Ascending aorta (tissue), 2 donors: ENCODE measurements at regions not wholly inside any gene's neighbourhood (a gene's known extent, or its start where the extent isn't known, plus 50 kb on each side); places are given as distances from the start of the nearest gene placed in this dataset.

ENCODE experiments used
- DNase-seq, 2 donors: peaks; one replicate each; pipeline ENCODE4 v3.0.0-alpha.2; 2019; ENCODE audit warnings: low spot score in 2 of 2
- H3K27ac ChIP-seq, 2 donors: fragments of 200-600 bp; sonication (generic); one replicate each; pipeline ENCODE4 v1.5.1; 2016 to 2017; ENCODE audit warnings: mild to moderate bottlenecking in 1 of 2
- H3K27me3 ChIP-seq: fragments of 200-600 bp; sonication (generic); one replicate; pipeline ENCODE4 v1.5.1; 2017
- H3K36me3 ChIP-seq, 2 donors: fragments of 200-600 bp; sonication (generic); one replicate each; pipeline ENCODE4 v1.5.1; 2016
- H3K4me1 ChIP-seq, 2 donors: fragments of 200-600 bp; sonication (generic); one replicate each; pipeline ENCODE4 v1.5.1; 2016 to 2017; ENCODE audit warnings: mild to moderate bottlenecking in 1 of 2
- H3K4me3 ChIP-seq, 2 donors: fragments of 200-600 bp; sonication (generic); one replicate each; pipeline ENCODE4 v1.5.1; 2016 to 2017; ENCODE audit warnings: mild to moderate bottlenecking in 1 of 2
- H3K9me3 ChIP-seq, 2 donors: fragments of 200-600 bp; sonication (generic); one replicate each; pipeline ENCODE4 v1.5.1; 2016
- CTCF ChIP-seq, 3 experiments: fragments of 200-600 bp in 2 of 3; fragments of 450-650 bp in 1 of 3; sonication (generic) in 2 of 3; IDR thresholded peaks; one replicate each; pipeline ENCODE4 v1.5.1; 2016 to 2019; ENCODE audit warnings: antibody characterized with exemption in 3 of 3, mild to moderate bottlenecking in 1 of 3, moderate library complexity in 1 of 3
- intact Hi-C: fragments of 100-400 bp; cut with DNase I; formaldehyde crosslinking; loops from one replicate; pipeline ENCODE4 v1.15.1; 2023

GRCh38 chr16:7004266-7004665, 328.4 kb upstream of the RBFOX1 start:
- Histone ChIP-seq H3K9me3 (no peaks in the 10 kb centered on the region), H3K4me3 (no peak overlapping the region)

GRCh38 chr16:6993544-6993943, 339.1 kb upstream of the RBFOX1 start:
- Histone ChIP-seq H3K4me3 (no peak overlapping the region), H3K4me1 (no peaks in the 10 kb centered on the region), H3K36me3 (no peaks in the 10 kb centered on the region), H3K27ac (no peak overlapping the region), H3K27me3 (no peaks in the 10 kb centered on the region), H3K9me3 (no peaks in the 10 kb centered on the region)
- DNase-seq = no peak
- no peak for TF ChIP-seq CTCF (IDR thresholded peaks at IDR 0.05)
- intact Hi-C loops = no loop called here

More at GRCh38 chr16:7004266-7004665, 328.4 kb upstream of the RBFOX1 start:
- no peak for TF ChIP-seq CTCF (IDR thresholded peaks at IDR 0.05)
- DNase-seq = no peak
- intact Hi-C loops = no loop called here
- Histone ChIP-seq H3K4me1 (no peaks in the 10 kb centered on the region), H3K36me3 (no peaks in the 10 kb centered on the region), H3K27ac (no peak overlapping the region), H3K27me3 (no peaks in the 10 kb centered on the region)

GRCh38 chr16:6988846-6989245, 343.8 kb upstream of the RBFOX1 start:
- Histone ChIP-seq H3K4me3 (no peak overlapping the region), H3K27ac (no peak overlapping the region), H3K27me3 (no peaks in the 10 kb centered on the region), H3K9me3 (no peaks in the 10 kb centered on the region), H3K36me3 (no peaks in the 10 kb centered on the region), H3K4me1 (no peaks in the 10 kb centered on the region)
- TF ChIP-seq CTCF (IDR thresholded peaks at IDR 0.05) = no peak
- no peak for DNase-seq
- intact Hi-C loops = no loop called here

GRCh38 chr16:6977916-6978315, 354.7 kb upstream of the RBFOX1 start:
- Histone ChIP-seq H3K4me1 (no peaks in the 10 kb centered on the region), H3K4me3 (no peak overlapping the region), H3K27me3 (no peaks in the 10 kb centered on the region), H3K27ac (no peak overlapping the region), H3K9me3 (no peaks in the 10 kb centered on the region), H3K36me3 (no peaks in the 10 kb centered on the region)
- intact Hi-C loops = no loop called here
- DNase-seq = no peak
- no peak for TF ChIP-seq CTCF (IDR thresholded peaks at IDR 0.05)

- H3K4me1 ChIP-seq = no peaks in the 10 kb centered on the region
- TF ChIP-seq CTCF (IDR thresholded peaks at IDR 0.05) = no peak
- no peak overlapping the region for H3K4me3 ChIP-seq
- no peak for DNase-seq
- no peaks in the 10 kb centered on the region for H3K9me3 ChIP-seq
- no peaks in the 10 kb centered on the region for H3K36me3 ChIP-seq
- intact Hi-C loops = no loop called here
- no peak overlapping the region for H3K27ac ChIP-seq
- no peaks in the 10 kb centered on the region for H3K27me3 ChIP-seq
These were observed 355.4 kb upstream of the RBFOX1 start for GRCh38 chr16:6977291-6977690.

GRCh38 chr16:6976716-6977115, 355.9 kb upstream of the RBFOX1 start:
- DNase-seq = no peak
- H3K27me3 ChIP-seq = no peaks in the 10 kb centered on the region
- H3K36me3 ChIP-seq = no peaks in the 10 kb centered on the region
- TF ChIP-seq CTCF (IDR thresholded peaks at IDR 0.05) = no peak
- intact Hi-C loops = no loop called here
- H3K4me1 ChIP-seq = no peaks in the 10 kb centered on the region
- no peaks in the 10 kb centered on the region for H3K9me3 ChIP-seq
- H3K27ac ChIP-seq = no peak overlapping the region
- no peak overlapping the region for H3K4me3 ChIP-seq
